DOHH2 (cell line): ENCODE measurements at regions not wholly inside any gene's neighbourhood (a gene's known extent, or its start where the extent isn't known, plus 50 kb on each side); places are given as distances from the start of the nearest gene placed in this dataset.

Experiments
- H3F3A ChIP-seq: fragments of 200-600 bp; sonication (generic), shearing (Covaris generic); 2 replicates; pipeline ENCODE4 v1.6.0; 2016; ENCODE audit warnings: antibody characterized with exemption, mild to moderate bottlenecking; ENCODE audit not compliant: control insufficient read depth, insufficient read depth
- H3K27ac ChIP-seq: fragments of 200-600 bp; sonication (generic); 2 replicates; pipeline ENCODE4 v1.5.1; 2014; ENCODE audit warnings: low read depth, mild to moderate bottlenecking, low read length, moderate library complexity
- H3K27me3 ChIP-seq: fragments of 200-600 bp; sonication (generic); 2 replicates; pipeline ENCODE4 v1.6.1; 2014; ENCODE audit warnings: mild to moderate bottlenecking, low read length, mixed read lengths; ENCODE audit not compliant: control insufficient read depth
- H3K36me3 ChIP-seq: fragments of 200-600 bp; sonication (generic); 2 replicates; pipeline ENCODE4 v1.6.1; 2014; ENCODE audit warnings: mild to moderate bottlenecking, low read length, moderate library complexity, mixed read lengths; ENCODE audit not compliant: control insufficient read depth
- H3K4me1 ChIP-seq: fragments of 200-600 bp; sonication (generic); 2 replicates; pipeline ENCODE4 v1.6.1; 2014; ENCODE audit warnings: mild to moderate bottlenecking, low read length, mixed read lengths; ENCODE audit not compliant: control insufficient read depth
- H3K4me2 ChIP-seq: fragments of 200-600 bp; sonication (generic); 2 replicates; pipeline ENCODE4 v1.6.0; 2014; ENCODE audit warnings: mild to moderate bottlenecking, low read length, moderate library complexity
- H3K4me3 ChIP-seq: fragments of 200-600 bp; sonication (generic); 2 replicates; pipeline ENCODE4 v1.5.1; 2014; ENCODE audit warnings: mild to moderate bottlenecking, low read length, mixed read lengths
- H3K79me2 ChIP-seq: fragments of 200-600 bp; sonication (generic); 2 replicates; pipeline ENCODE4 v1.6.1; 2014; ENCODE audit warnings: mild to moderate bottlenecking, low read length, mixed read lengths; ENCODE audit not compliant: control insufficient read depth
- H3K9me2 ChIP-seq: fragments of 200-600 bp; sonication (generic); replicated peaks from 2 replicates; pipeline ENCODE4 v1.6.1; 2014; ENCODE audit warnings: mild to moderate bottlenecking, low read length, mixed read lengths; ENCODE audit not compliant: control insufficient read depth
- H3K9me3 ChIP-seq: fragments of 200-600 bp; sonication (generic); 2 replicates; pipeline ENCODE4 v1.6.1; 2014; ENCODE audit warnings: antibody characterized with exemption, low read length, mixed read lengths; ENCODE audit not compliant: control insufficient read depth, insufficient read depth
- H4K20me1 ChIP-seq: fragments of 200-600 bp; sonication (generic); 2 replicates; pipeline ENCODE4 v1.6.0; 2014; ENCODE audit warnings: low read depth, mild to moderate bottlenecking, antibody characterized with exemption, low read length, moderate library complexity; ENCODE audit not compliant: control insufficient read depth, insufficient read depth
- CTCF ChIP-seq: fragments of 200-600 bp; sonication (generic); IDR thresholded peaks from one replicate; pipeline ENCODE4 v1.5.1; 2014; ENCODE audit warnings: antibody characterized with exemption, mild to moderate bottlenecking, low read depth, low read length; ENCODE audit not compliant: poor library complexity, severe bottlenecking
- EZH2phosphoT487 ChIP-seq: fragments of 200-600 bp; sonication (generic); IDR thresholded peaks from 2 replicates; pipeline ENCODE4 v1.6.1; 2017; ENCODE audit warnings: borderline replicate concordance, mild to moderate bottlenecking, antibody characterized with exemption, low read length, moderate library complexity, mixed read lengths

- H3K4me2 ChIP-seq = no peak overlapping the region
- no peaks in the 10 kb centered on the region for H3K79me2 ChIP-seq
- H3K4me1 ChIP-seq = no peaks in the 10 kb centered on the region
- H3K4me3 ChIP-seq = no peak overlapping the region
- TF ChIP-seq CTCF (no peak), EZH2phosphoT487 (no peak)
- H3K27ac ChIP-seq = no peak overlapping the region
- H3K27me3 ChIP-seq = no peaks in the 10 kb centered on the region
- no peaks in the 10 kb centered on the region for H4K20me1 ChIP-seq
- H3K9me3 ChIP-seq = no peaks in the 10 kb centered on the region
- H3F3A ChIP-seq = no peaks in the 10 kb centered on the region
- no peaks in the 10 kb centered on the region for H3K9me2 ChIP-seq
- no peaks in the 10 kb centered on the region for H3K36me3 ChIP-seq
Observed at GRCh38 chr13:76680112-76680511, 206.1 kb downstream of the KCTD12 start.

GRCh38 chr13:76677043-76677442 lies 209.2 kb downstream of the KCTD12 start:
- Histone ChIP-seq H3K36me3 (no peaks in the 10 kb centered on the region), H3K9me3 (no peaks in the 10 kb centered on the region), H3F3A (no peaks in the 10 kb centered on the region), H3K4me2 (no peak overlapping the region), H3K4me1 (no peaks in the 10 kb centered on the region), H3K9me2 (no peaks in the 10 kb centered on the region), H3K27me3 (no peaks in the 10 kb centered on the region), H4K20me1 (no peaks in the 10 kb centered on the region), H3K27ac (no peak overlapping the region), H3K79me2 (no peaks in the 10 kb centered on the region), H3K4me3 (no peak overlapping the region)
- TF ChIP-seq EZH2phosphoT487 (no peak), CTCF (no peak)

- Histone ChIP-seq H4K20me1 (no peaks in the 10 kb centered on the region), H3K27me3 (0 out of 2 replicates have a peak, but pooled peaks cover 3% of the 10 kb centered on the region), H3K9me3 (no peaks in the 10 kb centered on the region), H3K27ac (no peak overlapping the region), H3K4me2 (no peak overlapping the region), H3K4me1 (no peaks in the 10 kb centered on the region), H3K79me2 (no peaks in the 10 kb centered on the region), H3K4me3 (no peak overlapping the region), H3K36me3 (no peaks in the 10 kb centered on the region), H3K9me2 (no peaks in the 10 kb centered on the region), H3F3A (no peaks in the 10 kb centered on the region)
- TF ChIP-seq EZH2phosphoT487 = no peak
- TF ChIP-seq CTCF = no peak
Observed at GRCh38 chr13:76672420-76672819, 213.8 kb downstream of the KCTD12 start.

- Histone ChIP-seq H3K9me2 (no peaks in the 10 kb centered on the region), H3K36me3 (no peaks in the 10 kb centered on the region), H3K27ac (no peak overlapping the region), H3K27me3 (0 out of 2 replicates have a peak, but pooled peaks cover 3% of the 10 kb centered on the region), H4K20me1 (no peaks in the 10 kb centered on the region), H3K4me1 (no peaks in the 10 kb centered on the region), H3F3A (no peaks in the 10 kb centered on the region), H3K9me3 (no peaks in the 10 kb centered on the region), H3K79me2 (no peaks in the 10 kb centered on the region), H3K4me2 (no peak overlapping the region), H3K4me3 (no peak overlapping the region)
- TF ChIP-seq CTCF (no peak), EZH2phosphoT487 (no peak)
Observed at GRCh38 chr13:76668716-76669115, 217.5 kb downstream of the KCTD12 start.
